HG03571 (cell line): ENCODE measurements at regions not wholly inside any gene's neighbourhood (a gene's known extent, or its start where the extent isn't known, plus 50 kb on each side); places are given as distances from the start of the nearest gene placed in this dataset.

Experiments used
- ATAC-seq: cut with Tn5 transposase; IDR thresholded peaks from one replicate; pipeline ENCODE4 v1.9.1; 2021; ENCODE audit not compliant: unreplicated experiment

DNA sequence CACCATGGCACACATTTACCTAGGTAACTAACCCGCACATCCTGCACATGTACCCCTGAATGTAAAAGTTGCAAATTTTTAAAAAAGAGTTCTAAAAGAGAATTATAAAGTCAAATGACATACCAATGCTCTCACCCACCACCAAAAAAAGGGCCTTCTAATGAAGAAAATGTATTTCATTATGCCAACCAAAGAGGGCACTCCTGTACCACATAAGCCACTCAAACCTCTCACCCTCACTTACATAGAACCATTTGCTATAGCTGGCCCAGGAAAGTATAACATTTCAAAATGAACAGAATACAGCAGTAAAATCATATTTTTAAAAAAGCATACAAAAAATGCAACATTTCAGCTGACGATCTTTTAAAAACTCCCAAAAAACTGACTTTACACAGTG lies 241.5 kb upstream of the PKDCC start:
- no peak for ATAC-seq

GRCh38 chr2:41821167-41821566 lies 226.7 kb upstream of the PKDCC start:
- no peak for ATAC-seq

- no peak for ATAC-seq
These were observed 220.9 kb upstream of the PKDCC start for GRCh38 chr2:41826921-41827320.

DNA sequence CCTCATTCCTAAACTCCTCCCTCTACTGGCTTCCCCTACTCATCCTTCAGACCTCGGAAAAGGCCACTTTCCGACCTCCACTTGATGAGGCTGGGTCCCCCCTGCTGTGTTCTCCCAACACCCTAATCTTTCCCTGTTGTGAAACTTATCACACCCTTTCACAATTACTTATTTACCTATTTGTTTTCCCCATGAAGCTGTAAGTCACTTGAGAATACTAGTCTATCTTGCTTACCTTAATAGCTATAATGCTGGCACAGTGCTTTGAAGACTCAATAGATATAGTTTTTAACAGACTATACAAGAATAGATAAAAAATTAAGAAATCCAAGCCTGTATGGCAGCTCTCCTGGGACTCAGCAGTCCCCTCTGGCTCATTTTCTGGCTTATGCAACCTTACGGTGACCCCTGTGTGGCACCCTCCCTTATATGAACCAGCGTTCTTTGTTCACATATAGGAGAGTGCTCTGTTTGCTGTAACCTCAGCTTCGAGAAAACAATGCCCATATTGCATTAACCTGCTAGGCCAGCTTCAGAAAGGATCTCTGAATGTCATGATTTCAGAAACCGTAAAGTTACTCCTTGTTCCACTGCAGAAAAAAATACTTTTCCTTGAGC lies 220.4 kb upstream of the PKDCC start:
- no peak for ATAC-seq

DNA sequence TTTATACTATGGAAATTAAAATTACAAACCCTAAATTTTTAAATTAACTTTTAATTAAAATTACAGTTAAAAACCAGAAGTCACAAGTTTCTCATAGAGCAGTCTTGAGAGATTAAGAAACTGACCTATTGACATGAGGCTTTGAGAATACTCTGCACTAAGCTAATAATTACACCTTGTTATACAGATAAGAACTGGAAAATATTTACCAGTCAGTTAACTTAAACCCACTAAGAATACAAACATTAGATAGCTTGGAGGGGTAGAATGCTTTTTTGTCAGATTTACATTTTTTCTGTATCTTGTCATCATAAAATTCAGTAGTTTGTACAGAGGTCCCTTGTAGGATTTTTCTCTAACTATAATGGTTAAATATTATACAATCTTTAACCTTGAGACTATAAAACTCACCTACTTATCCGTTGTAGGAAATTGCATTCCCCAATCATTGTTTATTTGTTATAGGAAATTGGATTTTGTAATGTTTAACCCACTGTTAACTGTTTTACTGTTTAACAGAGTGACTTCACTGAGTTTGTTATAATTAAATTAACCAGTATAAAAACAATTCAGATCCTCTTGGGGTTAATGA lies 219.7 kb upstream of the PKDCC start:
- ATAC-seq, result peak; percentile 51

DNA sequence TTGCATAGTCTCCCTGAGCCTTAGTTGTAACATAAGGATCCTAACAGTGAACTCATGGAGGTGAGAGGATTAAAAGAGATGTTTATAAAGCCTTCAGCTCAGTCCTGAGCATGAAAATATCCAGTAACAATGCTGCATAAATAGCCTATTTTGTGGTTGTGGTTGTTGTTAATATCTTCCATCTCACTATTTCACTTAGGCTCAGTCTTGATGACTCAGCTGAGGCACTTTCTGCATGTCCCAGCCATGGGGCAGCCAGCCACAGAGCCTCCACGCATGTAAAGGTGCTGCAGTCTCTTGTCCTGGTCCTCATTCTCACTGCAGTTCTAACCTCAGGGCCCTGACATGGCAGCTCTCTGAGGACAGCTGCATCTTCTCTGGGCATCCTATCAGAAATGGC lies 218.8 kb upstream of the PKDCC start:
- ATAC-seq, result no peak

DNA sequence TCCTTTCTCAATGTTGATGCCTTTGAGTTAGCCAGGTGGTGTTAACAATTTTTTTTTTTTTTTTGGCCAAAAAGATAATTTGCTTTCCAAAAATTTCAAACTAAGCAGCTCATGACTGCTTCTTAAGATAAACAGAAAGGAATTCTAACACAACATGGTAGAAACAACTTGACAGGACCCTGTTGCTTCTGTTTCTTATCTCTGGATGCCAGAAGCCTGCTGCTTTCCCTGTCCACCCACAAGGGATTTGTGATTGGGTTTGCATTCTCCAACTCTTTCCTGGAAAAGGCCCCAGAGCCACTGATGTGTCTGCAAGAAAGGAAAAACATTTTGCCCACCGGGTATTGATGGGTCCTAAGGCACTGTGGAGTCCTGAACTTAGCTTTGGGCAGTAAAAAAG lies 217.2 kb upstream of the PKDCC start:
- ATAC-seq, result no peak

DNA sequence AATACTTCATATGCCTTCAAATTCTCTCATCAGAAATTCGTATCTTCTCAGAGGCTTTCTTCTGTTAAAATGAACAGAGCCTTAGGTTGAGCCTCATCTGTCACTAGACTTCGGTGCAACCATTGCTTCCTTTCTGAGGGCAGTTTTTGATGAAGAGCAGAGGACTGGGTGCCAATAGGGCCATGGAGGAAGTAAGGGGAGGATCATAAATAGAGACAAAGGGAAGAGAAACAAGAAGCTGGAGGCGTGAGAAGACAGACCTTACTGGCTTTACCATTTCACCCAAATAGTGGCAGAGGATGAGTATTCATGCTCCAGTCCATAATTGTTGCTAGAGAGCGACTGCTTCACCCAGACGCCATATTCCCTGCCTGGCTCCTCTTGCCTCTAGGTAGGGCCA lies 215.6 kb upstream of the PKDCC start:
- no peak for ATAC-seq

DNA sequence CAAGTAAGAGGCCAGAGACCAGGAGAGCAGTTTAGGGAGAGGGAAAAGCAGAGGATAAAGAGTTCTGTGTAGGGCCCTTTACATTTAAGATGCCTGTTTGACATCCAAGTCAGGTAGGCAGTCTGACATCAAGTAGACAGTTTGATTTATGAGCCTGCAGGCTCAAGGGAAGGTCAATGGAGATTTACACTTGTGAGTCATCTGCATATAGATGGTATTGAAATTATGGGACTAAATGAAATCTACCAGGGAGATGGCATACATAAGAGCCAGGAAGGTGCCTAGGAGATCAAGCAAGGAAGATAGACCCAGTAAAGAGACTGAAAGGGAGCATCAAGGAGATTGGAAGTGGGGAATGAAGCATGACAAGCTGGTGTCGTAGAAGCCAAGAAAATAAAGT lies 212.4 kb upstream of the PKDCC start:
- ATAC-seq, result no peak

- ATAC-seq, result no peak
These were observed 210.9 kb upstream of the PKDCC start for GRCh38 chr2:41836948-41837347.

GRCh38 chr2:41837610-41838009 lies 210.2 kb upstream of the PKDCC start:
- ATAC-seq, result no peak

GRCh38 chr2:41840702-41841551 lies 206.9 kb upstream of the PKDCC start:
- peak; percentile 100 for ATAC-seq

GRCh38 chr2:41846962-41847361 lies 200.9 kb upstream of the PKDCC start:
- no peak for ATAC-seq

GRCh38 chr2:41847744-41848441 lies 199.9 kb upstream of the PKDCC start:
- ATAC-seq, result no peak

DNA sequence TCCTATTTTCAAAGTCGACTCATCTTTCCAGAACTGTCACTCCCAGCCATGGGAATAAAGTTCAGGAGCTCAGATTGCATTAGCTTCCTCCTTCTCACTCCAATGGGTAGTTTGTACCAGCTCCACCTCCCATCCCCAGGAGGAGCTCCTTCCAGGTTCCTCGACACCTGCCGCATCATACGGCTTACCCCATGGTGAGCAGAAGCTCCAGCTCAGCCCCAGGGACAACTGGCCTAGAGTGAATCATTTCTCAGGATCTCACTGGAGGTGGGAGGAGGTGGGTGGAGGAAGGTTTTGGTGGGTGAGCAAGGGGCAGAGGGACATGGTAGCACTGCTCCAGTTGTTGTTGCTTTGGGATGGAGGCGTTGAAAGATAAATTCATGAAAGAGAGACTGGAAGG lies 196.3 kb upstream of the PKDCC start:
- ATAC-seq, result no peak

GRCh38 chr2:41853427-41854191 lies 194.2 kb upstream of the PKDCC start:
- ATAC-seq, result no peak

- ATAC-seq, result no peak
These were observed 193.6 kb upstream of the PKDCC start for GRCh38 chr2:41854227-41854626.

- no peak for ATAC-seq
These were observed 190.9 kb upstream of the PKDCC start for GRCh38 chr2:41856946-41857345.

- ATAC-seq, result no peak
These were observed 188.0 kb upstream of the PKDCC start for GRCh38 chr2:41859615-41860514.

DNA sequence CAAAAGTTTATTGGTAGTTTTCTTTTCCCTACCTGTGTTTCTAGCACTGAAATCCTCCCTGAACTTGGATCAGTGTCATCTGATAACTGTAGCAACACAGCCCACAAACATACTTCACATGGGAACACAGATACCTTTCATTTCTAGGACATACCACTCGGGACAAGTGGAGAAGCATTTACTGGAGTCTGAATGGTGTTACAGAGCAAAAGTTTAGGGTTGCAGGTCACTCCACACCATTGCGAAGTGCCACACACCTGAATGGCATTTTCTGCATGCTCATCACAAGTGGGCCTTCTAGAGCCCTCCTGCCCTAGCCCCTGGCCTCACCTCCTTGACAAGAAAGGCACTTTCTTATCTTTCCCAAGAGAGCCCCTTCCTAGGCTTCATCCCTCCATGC lies 184.8 kb upstream of the PKDCC start:
- no peak for ATAC-seq
